Epithelial cell of proximal tubule (primary cell): ENCODE measurements at regions not wholly inside any gene's neighbourhood (a gene's known extent, or its start where the extent isn't known, plus 50 kb on each side); places are given as distances from the start of the nearest gene placed in this dataset.

Experiments
- DNase-seq: peaks from one replicate; pipeline ENCODE4 v3.0.0-alpha.2; 2011; ENCODE audit warnings: low read depth
- H3K4me3 ChIP-seq: 2 replicates; pipeline ENCODE4 v1.5.1; 2011; ENCODE audit warnings: low read depth, mild to moderate bottlenecking, low read length
- CTCF ChIP-seq: conservative IDR thresholded peaks from 2 replicates; pipeline ENCODE4 v1.5.1; 2012; ENCODE audit warnings: low read depth, mild to moderate bottlenecking, low read length

GRCh38 chr3:177286034-177286433 is 88.8 kb upstream of the TBL1XR1 start:
- DNase-seq = peak; percentile 54
- no peak for TF ChIP-seq CTCF
- H3K4me3 ChIP-seq = no peak overlapping the region

- TF ChIP-seq CTCF = no peak
- DNase-seq = no peak
- no peak overlapping the region for H3K4me3 ChIP-seq
Observed at GRCh38 chr3:177287231-177287630, 89.9 kb upstream of the TBL1XR1 start.

GRCh38 chr3:177290633-177291032 is 93.4 kb upstream of the TBL1XR1 start:
- TF ChIP-seq CTCF = no peak
- DNase-seq = no peak
- H3K4me3 ChIP-seq = no peak overlapping the region

GRCh38 chr3:177294221-177294620 is 96.9 kb upstream of the TBL1XR1 start:
- DNase-seq = peak; percentile 54
- H3K4me3 ChIP-seq = no peak overlapping the region
- TF ChIP-seq CTCF = no peak

- no peak for TF ChIP-seq CTCF
- no peak overlapping the region for H3K4me3 ChIP-seq
- no peak for DNase-seq
Observed at GRCh38 chr3:177295116-177295515, 97.8 kb upstream of the TBL1XR1 start.

- no peak for DNase-seq
- H3K4me3 ChIP-seq = no peak overlapping the region
- no peak for TF ChIP-seq CTCF
Observed at GRCh38 chr3:177299250-177299649, 102.0 kb upstream of the TBL1XR1 start.

- peak overlapping the region; percentile 46 for H3K4me3 ChIP-seq
- peak; percentile 3 for TF ChIP-seq CTCF
- peak; percentile 100 for DNase-seq
Observed at GRCh38 chr3:177300039-177300833, 103.0 kb upstream of the TBL1XR1 start.
